ENCODE measurements at regions not wholly inside any gene's neighbourhood (a gene's known extent, or its start where the extent isn't known, plus 50 kb on each side); places are given as distances from the start of the nearest gene placed in this dataset.
A peak's percentile ranks its signal among the peaks of the same experiment; 100 is the strongest.

GRCh38 chr1:243912347-243912746 lies 62.3 kb upstream of the AKT3 start:
- peaks cover 5% of the 10 kb centered on the region; the same call in 1 of the 2 replicates for H3K27me3 Mint-ChIP-seq (ENCODE audit: insufficient read depth)
- no peaks in the 10 kb centered on the region for H3K36me3 Mint-ChIP-seq (ENCODE audit: low read depth)
- H3K4me1 Mint-ChIP-seq (ENCODE audit: low read depth), result peaks cover 13% of the 10 kb centered on the region
- H3K27ac Mint-ChIP-seq, result no peak overlapping the region
- H3K9me3 Mint-ChIP-seq, result no peaks in the 10 kb centered on the region
- no peak for DNase-seq
- H3K4me3 Mint-ChIP-seq, result no peak overlapping the region
- no peak for TF ChIP-seq CTCF (IDR thresholded peaks at IDR 0.05)

GRCh38 chr1:243910607-243911006 lies 60.6 kb upstream of the AKT3 start:
- H3K4me1 Mint-ChIP-seq (ENCODE audit: low read depth), result no peaks in the 10 kb centered on the region; the same call in 1 of the 2 replicates
- H3K36me3 Mint-ChIP-seq (ENCODE audit: low read depth), result no peaks in the 10 kb centered on the region
- peaks cover 9% of the 10 kb centered on the region for H3K27me3 Mint-ChIP-seq (ENCODE audit: insufficient read depth)
- no peaks in the 10 kb centered on the region for H3K9me3 Mint-ChIP-seq
- no peak overlapping the region for H3K4me3 Mint-ChIP-seq
- no peak for TF ChIP-seq CTCF (IDR thresholded peaks at IDR 0.05)
- H3K27ac Mint-ChIP-seq, result no peak overlapping the region
- DNase-seq, result no peak

- no peaks in the 10 kb centered on the region for H3K36me3 Mint-ChIP-seq (ENCODE audit: low read depth)
- H3K4me1 Mint-ChIP-seq (ENCODE audit: low read depth), result no peaks in the 10 kb centered on the region
- no peak overlapping the region for H3K4me3 Mint-ChIP-seq
- no peaks in the 10 kb centered on the region for H3K9me3 Mint-ChIP-seq
- peaks cover 13% of the 10 kb centered on the region for H3K27me3 Mint-ChIP-seq (ENCODE audit: insufficient read depth)
- DNase-seq, result peak; percentile 26
- H3K27ac Mint-ChIP-seq, result no peak overlapping the region
- TF ChIP-seq CTCF (IDR thresholded peaks at IDR 0.05), result no peak
Measured at GRCh38 chr1:243903895-243904294, 53.9 kb upstream of the AKT3 start.

- Mint-ChIP-seq H3K27ac (no peak overlapping the region), H3K4me1 (ENCODE audit: low read depth) (no peaks in the 10 kb centered on the region), H3K9me3 (no peaks in the 10 kb centered on the region), H3K4me3 (no peak overlapping the region), H3K36me3 (ENCODE audit: low read depth) (no peaks in the 10 kb centered on the region), H3K27me3 (ENCODE audit: insufficient read depth) (peaks cover 11% of the 10 kb centered on the region)
- no peak for TF ChIP-seq CTCF (IDR thresholded peaks at IDR 0.05)
- DNase-seq, result no peak
Measured at GRCh38 chr1:243903041-243903440, 53.0 kb upstream of the AKT3 start.

- Mint-ChIP-seq H3K36me3 (ENCODE audit: low read depth) (no peaks in the 10 kb centered on the region), H3K4me3 (no peak overlapping the region), H3K27ac (no peak overlapping the region), H3K4me1 (ENCODE audit: low read depth) (no peaks in the 10 kb centered on the region), H3K9me3 (no peaks in the 10 kb centered on the region), H3K27me3 (ENCODE audit: insufficient read depth) (peaks cover 10% of the 10 kb centered on the region)
- no peak for TF ChIP-seq CTCF (IDR thresholded peaks at IDR 0.05)
- DNase-seq, result no peak
Measured at GRCh38 chr1:243902100-243902499, 52.1 kb upstream of the AKT3 start.
